ENCODE measurements at regions not wholly inside any gene's neighbourhood (a gene's known extent, or its start where the extent isn't known, plus 50 kb on each side); places are given as distances from the start of the nearest gene placed in this dataset.

- no peak overlapping the region for H3K4me3 ChIP-seq (ENCODE audit: low read length in 2 of 2)
- 94% methylated on average over 5 of the region's 5 CpGs for WGBS
Observed at GRCh38 chr6:137647762-137648447, 153.7 kb upstream of the OLIG3 start.

GRCh38 chr6:137650720-137651119 lies 156.5 kb upstream of the OLIG3 start:
- H3K27ac ChIP-seq (ENCODE audit: low read depth in 1 of 2, low read length in 1 of 2), result no peak overlapping the region
- no peaks in the 10 kb centered on the region for H3K27me3 ChIP-seq (ENCODE audit: control insufficient read depth in 2 of 2, insufficient read depth in 1 of 2, low read length in 1 of 2)
- H3K36me3 ChIP-seq (ENCODE audit: control insufficient read depth in 2 of 2, insufficient read depth in 2 of 2, low read length in 1 of 2), result no peaks in the 10 kb centered on the region
- H3K9me3 ChIP-seq (ENCODE audit: control insufficient read depth in 2 of 2, insufficient read depth in 1 of 2, low read length in 1 of 2), result peaks cover 2 to 16% of the 10 kb centered on the region in 2 donors
- H3K4me3 ChIP-seq (ENCODE audit: low read length in 2 of 2), result no peak overlapping the region
- no peaks in the 10 kb centered on the region for H3K4me1 ChIP-seq (ENCODE audit: control insufficient read depth in 2 of 2, insufficient read depth in 2 of 2, low read length in 2 of 2)
- no peak for DNase-seq (ENCODE audit: low read depth in 6 of 9, low spot score in 9 of 9)

More at GRCh38 chr6:137647762-137648447, 153.7 kb upstream of the OLIG3 start:
- DNase-seq (ENCODE audit: low read depth in 6 of 9, low spot score in 9 of 9), result no peak
- H3K27me3 ChIP-seq (ENCODE audit: control insufficient read depth in 2 of 2, insufficient read depth in 1 of 2, low read length in 1 of 2), result no peaks in the 10 kb centered on the region
- H3K4me1 ChIP-seq (ENCODE audit: control insufficient read depth in 2 of 2, insufficient read depth in 2 of 2, low read length in 2 of 2), result no peaks in the 10 kb centered on the region
- H3K27ac ChIP-seq (ENCODE audit: low read depth in 1 of 2, low read length in 1 of 2), result no peak overlapping the region
- H3K9me3 ChIP-seq (ENCODE audit: control insufficient read depth in 2 of 2, insufficient read depth in 1 of 2, low read length in 1 of 2), result peaks cover 2 to 10% of the 10 kb centered on the region in 2 donors
- H3K36me3 ChIP-seq (ENCODE audit: control insufficient read depth in 2 of 2, insufficient read depth in 2 of 2, low read length in 1 of 2), result no peaks in the 10 kb centered on the region

- no peak overlapping the region for H3K27ac ChIP-seq (ENCODE audit: low read depth in 1 of 2, low read length in 1 of 2)
- H3K4me3 ChIP-seq (ENCODE audit: low read length in 2 of 2), result no peak overlapping the region
- no peaks in the 10 kb centered on the region for H3K4me1 ChIP-seq (ENCODE audit: control insufficient read depth in 2 of 2, insufficient read depth in 2 of 2, low read length in 2 of 2)
- no peaks in the 10 kb centered on the region for H3K36me3 ChIP-seq (ENCODE audit: control insufficient read depth in 2 of 2, insufficient read depth in 2 of 2, low read length in 1 of 2)
- no peak for DNase-seq (ENCODE audit: low read depth in 6 of 9, low spot score in 9 of 9)
- no peaks in the 10 kb centered on the region for H3K27me3 ChIP-seq (ENCODE audit: control insufficient read depth in 2 of 2, insufficient read depth in 1 of 2, low read length in 1 of 2)
- H3K9me3 ChIP-seq (ENCODE audit: control insufficient read depth in 2 of 2, insufficient read depth in 1 of 2, low read length in 1 of 2), result peaks cover 2 to 17% of the 10 kb centered on the region in 2 donors
- 76% methylated on average over 4 of the region's 4 CpGs for WGBS
Observed at GRCh38 chr6:137651178-137651577, 157.0 kb upstream of the OLIG3 start.

- H3K4me3 ChIP-seq (ENCODE audit: low read length in 2 of 2), result no peak overlapping the region
- H3K9me3 ChIP-seq (ENCODE audit: control insufficient read depth in 2 of 2, insufficient read depth in 1 of 2, low read length in 1 of 2), result peaks cover 2 to 22% of the 10 kb centered on the region in 2 donors
- no peak for DNase-seq (ENCODE audit: low read depth in 6 of 9, low spot score in 9 of 9)
- no peaks in the 10 kb centered on the region for H3K27me3 ChIP-seq (ENCODE audit: control insufficient read depth in 2 of 2, insufficient read depth in 1 of 2, low read length in 1 of 2)
- no peak overlapping the region for H3K27ac ChIP-seq (ENCODE audit: low read depth in 1 of 2, low read length in 1 of 2)
- WGBS, result 97% methylated on average over 9 of the region's 9 CpGs
- peaks cover 0 to 6% of the 10 kb centered on the region in 2 donors for H3K4me1 ChIP-seq (ENCODE audit: control insufficient read depth in 2 of 2, insufficient read depth in 2 of 2, low read length in 2 of 2)
- H3K36me3 ChIP-seq (ENCODE audit: control insufficient read depth in 2 of 2, insufficient read depth in 2 of 2, low read length in 1 of 2), result no peaks in the 10 kb centered on the region
Observed at GRCh38 chr6:137651591-137652335, 157.6 kb upstream of the OLIG3 start.

- Histone ChIP-seq H3K9me3 (ENCODE audit: control insufficient read depth in 2 of 2, insufficient read depth in 1 of 2, low read length in 1 of 2) (peaks cover 2 to 26% of the 10 kb centered on the region in 2 donors), H3K4me3 (ENCODE audit: low read length in 2 of 2) (no peak overlapping the region), H3K27ac (ENCODE audit: low read depth in 1 of 2, low read length in 1 of 2) (no peak overlapping the region), H3K4me1 (ENCODE audit: control insufficient read depth in 2 of 2, insufficient read depth in 2 of 2, low read length in 2 of 2) (peaks cover 0 to 12% of the 10 kb centered on the region in 2 donors), H3K27me3 (ENCODE audit: control insufficient read depth in 2 of 2, insufficient read depth in 1 of 2, low read length in 1 of 2) (no peaks in the 10 kb centered on the region), H3K36me3 (ENCODE audit: control insufficient read depth in 2 of 2, insufficient read depth in 2 of 2, low read length in 1 of 2) (no peaks in the 10 kb centered on the region)
- WGBS, result 98% methylated on average over 3 of the region's 3 CpGs
- DNase-seq (ENCODE audit: low read depth in 6 of 9, low spot score in 9 of 9), result no peak
Observed at GRCh38 chr6:137652961-137653705, 158.9 kb upstream of the OLIG3 start.

- no peak for DNase-seq (ENCODE audit: low read depth in 6 of 9, low spot score in 9 of 9)
- Histone ChIP-seq H3K27me3 (ENCODE audit: control insufficient read depth in 2 of 2, insufficient read depth in 1 of 2, low read length in 1 of 2) (no peaks in the 10 kb centered on the region), H3K4me1 (ENCODE audit: control insufficient read depth in 2 of 2, insufficient read depth in 2 of 2, low read length in 2 of 2) (peaks cover 0 to 15% of the 10 kb centered on the region in 2 donors), H3K36me3 (ENCODE audit: control insufficient read depth in 2 of 2, insufficient read depth in 2 of 2, low read length in 1 of 2) (no peaks in the 10 kb centered on the region), H3K4me3 (ENCODE audit: low read length in 2 of 2) (no peak overlapping the region), H3K9me3 (ENCODE audit: control insufficient read depth in 2 of 2, insufficient read depth in 1 of 2, low read length in 1 of 2) (peaks cover 2 to 26% of the 10 kb centered on the region in 2 donors), H3K27ac (ENCODE audit: low read depth in 1 of 2, low read length in 1 of 2) (no peak overlapping the region)
- WGBS, result 93% methylated on average over 3 of the region's 3 CpGs
Observed at GRCh38 chr6:137653706-137654059, 159.5 kb upstream of the OLIG3 start.

- no peaks in the 10 kb centered on the region for H3K27me3 ChIP-seq (ENCODE audit: control insufficient read depth in 2 of 2, insufficient read depth in 1 of 2, low read length in 1 of 2)
- 93% methylated on average over 1 of the region's 1 CpG for WGBS
- H3K27ac ChIP-seq (ENCODE audit: low read depth in 1 of 2, low read length in 1 of 2), result no peak overlapping the region
- DNase-seq (ENCODE audit: low read depth in 6 of 9, low spot score in 9 of 9), result no peak
- peaks cover 0 to 15% of the 10 kb centered on the region in 2 donors for H3K4me1 ChIP-seq (ENCODE audit: control insufficient read depth in 2 of 2, insufficient read depth in 2 of 2, low read length in 2 of 2)
- no peak overlapping the region for H3K4me3 ChIP-seq (ENCODE audit: low read length in 2 of 2)
- peaks cover 2 to 26% of the 10 kb centered on the region in 2 donors for H3K9me3 ChIP-seq (ENCODE audit: control insufficient read depth in 2 of 2, insufficient read depth in 1 of 2, low read length in 1 of 2)
- no peaks in the 10 kb centered on the region for H3K36me3 ChIP-seq (ENCODE audit: control insufficient read depth in 2 of 2, insufficient read depth in 2 of 2, low read length in 1 of 2)
Observed at GRCh38 chr6:137654365-137654981, 160.3 kb upstream of the OLIG3 start.

- 99% methylated on average over 2 of the region's 2 CpGs for WGBS
- DNase-seq (ENCODE audit: low read depth in 6 of 9, low spot score in 9 of 9), result no peak
- Histone ChIP-seq H3K4me1 (ENCODE audit: control insufficient read depth in 2 of 2, insufficient read depth in 2 of 2, low read length in 2 of 2) (peaks cover 0 to 15% of the 10 kb centered on the region in 2 donors), H3K36me3 (ENCODE audit: control insufficient read depth in 2 of 2, insufficient read depth in 2 of 2, low read length in 1 of 2) (no peaks in the 10 kb centered on the region), H3K27ac (ENCODE audit: low read depth in 1 of 2, low read length in 1 of 2) (no peak overlapping the region), H3K4me3 (ENCODE audit: low read length in 2 of 2) (no peak overlapping the region), H3K27me3 (ENCODE audit: control insufficient read depth in 2 of 2, insufficient read depth in 1 of 2, low read length in 1 of 2) (no peaks in the 10 kb centered on the region), H3K9me3 (ENCODE audit: control insufficient read depth in 2 of 2, insufficient read depth in 1 of 2, low read length in 1 of 2) (peaks cover 2 to 26% of the 10 kb centered on the region in 2 donors)
Observed at GRCh38 chr6:137655291-137655690, 161.1 kb upstream of the OLIG3 start.

All from thymus (tissue), 11 donors.